Urothelium cell line (cell line): ENCODE measurements at regions not wholly inside any gene's neighbourhood (a gene's known extent, or its start where the extent isn't known, plus 50 kb on each side); places are given as distances from the start of the nearest gene placed in this dataset.
A peak's percentile ranks its signal among the peaks of the same experiment; 100 is the strongest.

Source experiments
- DNase-seq: peaks from one replicate; pipeline ENCODE4 v3.0.0; 2011; ENCODE audit warnings: low spot score, mixed read lengths
- FAIRE-seq: peaks from 2 replicates; lab custom pipeline; 2011; peaks lifted over from hg19 to GRCh38; lab: Jason Lieb, UNC

GRCh38 chr7:13061115-13061514 lies 373.7 kb downstream of the ARL4A start:
- no peak for DNase-seq
- no peak for FAIRE-seq

GRCh38 chr7:13062631-13063030 lies 375.2 kb downstream of the ARL4A start:
- FAIRE-seq (no peak), DNase-seq (no peak)

- DNase-seq (no peak), FAIRE-seq (no peak)
Observed at GRCh38 chr7:13067036-13067435, 379.6 kb downstream of the ARL4A start.

- FAIRE-seq, result no peak
- no peak for DNase-seq
Observed at GRCh38 chr7:13068032-13068431, 380.6 kb downstream of the ARL4A start.

DNA sequence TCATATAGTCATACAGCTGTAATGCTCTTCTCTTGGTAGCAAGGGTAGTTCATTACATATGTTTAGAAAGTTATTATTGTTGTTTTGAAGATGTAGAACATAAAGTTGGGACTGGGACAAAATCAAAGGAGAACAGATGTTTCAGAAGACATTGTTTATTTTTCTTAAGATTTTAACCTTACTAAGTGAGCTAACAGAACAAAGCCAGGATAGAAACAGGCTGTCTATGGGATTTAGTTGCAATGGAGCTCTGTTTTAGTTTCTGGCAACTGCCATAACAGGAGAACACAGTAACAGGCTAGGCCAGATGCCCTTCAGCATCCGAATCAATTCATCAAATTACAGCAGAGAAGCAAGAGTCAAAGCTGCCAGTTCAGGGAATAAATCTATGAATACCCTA lies 382.4 kb downstream of the ARL4A start:
- no peak for DNase-seq
- no peak for FAIRE-seq

- FAIRE-seq, result no peak
- DNase-seq, result no peak
Observed at GRCh38 chr7:13072014-13072413, 384.6 kb downstream of the ARL4A start.

GRCh38 chr7:13077466-13077865 lies 390.0 kb downstream of the ARL4A start:
- no peak for FAIRE-seq
- DNase-seq, result peak; percentile 4

DNA sequence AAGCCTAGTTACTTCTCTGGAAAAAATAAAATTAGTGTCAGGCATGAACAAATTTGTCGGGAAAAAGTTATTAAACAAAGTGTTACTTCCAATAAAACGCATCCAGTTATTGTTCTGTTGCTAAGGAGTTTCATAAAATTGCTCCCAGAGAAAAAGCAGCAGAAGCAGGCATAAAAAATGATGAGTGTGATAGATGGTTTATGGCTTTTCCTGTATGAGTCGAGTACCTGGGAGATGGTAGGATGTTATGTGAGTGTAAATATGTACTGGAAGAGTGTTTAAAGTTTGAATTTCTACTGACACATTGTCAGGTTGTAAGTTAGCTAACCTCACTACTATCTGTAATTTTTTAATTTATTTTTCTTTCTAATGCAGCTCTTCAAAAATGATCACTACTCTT lies 390.7 kb downstream of the ARL4A start:
- no peak for DNase-seq
- no peak for FAIRE-seq

DNA sequence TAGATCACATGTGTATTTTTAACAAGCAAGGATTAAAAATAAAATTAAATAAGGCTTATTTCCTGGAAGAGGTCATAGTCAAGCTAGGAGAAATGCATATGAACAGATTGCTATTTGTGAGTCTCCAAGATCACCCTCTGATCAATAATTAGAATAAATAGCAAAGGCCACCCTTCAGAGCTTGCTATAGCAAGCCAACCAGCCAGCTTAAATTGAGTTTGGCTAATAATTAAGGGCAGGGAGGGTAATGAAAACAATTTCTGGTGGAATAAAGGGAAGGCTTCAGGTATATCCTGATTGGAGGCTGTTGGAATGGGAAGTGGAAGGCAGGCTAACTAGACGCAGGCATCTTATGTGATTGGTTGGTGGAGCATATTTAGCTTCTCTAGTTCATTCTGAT lies 403.5 kb downstream of the ARL4A start:
- FAIRE-seq, result no peak
- no peak for DNase-seq

DNA sequence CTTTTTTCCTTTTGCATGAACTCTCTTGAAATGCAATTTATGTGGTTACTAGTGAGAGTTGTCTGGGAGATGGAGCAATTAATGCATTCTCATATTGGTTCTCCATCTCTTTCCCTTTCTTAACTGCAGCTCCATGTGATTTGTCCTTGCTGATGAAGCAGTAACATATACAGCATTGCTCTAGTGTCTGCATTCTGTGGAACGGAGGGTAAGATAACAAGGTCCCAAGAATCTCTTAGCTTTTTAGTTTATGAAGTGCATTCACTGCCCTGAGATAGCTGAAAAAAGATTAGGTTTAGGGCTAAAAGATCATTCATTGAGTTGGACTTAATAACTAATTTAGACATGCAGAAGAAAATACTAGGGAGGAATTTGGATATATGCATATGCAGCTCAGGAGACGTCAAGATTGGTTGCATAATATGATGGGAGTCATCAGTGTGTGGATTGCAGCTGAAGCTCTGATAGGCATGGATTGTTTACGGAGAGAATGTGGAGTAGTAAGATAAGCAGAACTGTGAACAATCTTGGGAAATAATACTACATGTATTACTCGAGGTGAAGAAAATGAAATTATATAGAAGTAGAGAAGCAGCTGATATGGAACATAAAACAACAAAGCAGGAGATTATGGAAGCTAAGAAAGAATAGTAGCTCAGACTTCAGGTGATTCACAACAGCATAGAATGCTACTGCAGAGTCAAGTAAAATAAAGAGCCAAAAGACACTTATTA lies 404.7 kb downstream of the ARL4A start:
- FAIRE-seq (no peak), DNase-seq (no peak)

GRCh38 chr7:13092708-13093005 lies 405.2 kb downstream of the ARL4A start:
- DNase-seq, result no peak
- no peak for FAIRE-seq

DNA sequence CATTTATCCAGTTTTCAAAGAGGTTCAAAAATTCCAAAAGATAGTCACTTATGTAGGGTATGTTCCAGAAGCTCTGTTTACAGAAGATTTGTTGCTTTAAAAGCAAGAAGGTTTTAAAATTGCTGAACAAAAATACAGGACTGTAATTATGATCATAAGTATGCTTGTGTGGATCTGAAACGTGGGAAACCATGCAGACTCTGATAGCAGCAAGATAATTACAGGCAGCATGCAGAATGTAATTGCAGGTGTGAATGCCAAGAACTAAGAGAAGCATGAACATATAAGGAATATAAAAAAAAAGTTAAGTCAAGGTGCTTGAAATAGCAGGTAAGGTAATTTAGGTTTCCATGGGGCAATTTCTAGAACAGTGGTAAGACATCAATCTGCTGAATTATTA lies 405.7 kb downstream of the ARL4A start:
- FAIRE-seq, result no peak
- no peak for DNase-seq

DNA sequence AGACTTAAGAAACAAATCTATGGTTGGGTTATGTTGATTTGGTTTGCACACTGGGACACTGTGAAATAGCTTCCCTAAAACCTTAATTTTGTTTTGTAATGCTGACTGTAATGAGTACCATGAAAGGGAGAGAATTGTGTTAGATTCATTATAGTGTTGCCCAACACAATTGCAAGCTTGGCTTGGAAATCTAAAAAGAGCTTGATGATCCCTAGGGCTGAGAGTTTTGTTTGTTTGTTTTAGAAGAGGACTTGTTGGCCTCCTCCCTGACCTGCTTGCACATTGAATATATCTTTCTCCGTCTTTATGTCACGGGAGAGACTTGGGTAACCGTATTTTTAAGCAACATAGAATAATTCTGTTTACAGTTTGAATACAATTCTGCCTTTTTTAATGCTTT lies 410.1 kb downstream of the ARL4A start:
- FAIRE-seq (no peak), DNase-seq (no peak)

DNA sequence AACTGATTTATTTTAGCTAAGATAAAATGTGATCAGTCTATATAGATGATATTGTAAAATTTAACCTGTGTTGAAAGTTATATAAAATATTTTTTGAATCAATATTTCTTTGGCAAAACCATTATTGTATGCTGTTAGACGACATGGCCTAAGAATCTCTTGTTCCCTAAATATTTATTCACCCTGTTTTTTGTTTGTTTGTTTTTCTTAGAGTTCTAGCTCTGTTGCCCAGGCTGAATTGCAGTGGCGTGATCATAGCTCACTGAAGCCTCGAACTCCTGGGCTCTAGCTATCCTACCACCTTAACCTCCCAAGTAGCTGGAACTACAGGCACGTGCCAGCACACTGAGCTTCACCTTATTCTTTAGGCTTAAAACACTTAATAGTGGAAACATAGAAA lies 410.7 kb downstream of the ARL4A start:
- no peak for DNase-seq
- no peak for FAIRE-seq

GRCh38 chr7:13099154-13099795 lies 411.8 kb downstream of the ARL4A start:
- FAIRE-seq (no peak), DNase-seq (no peak)

- FAIRE-seq, result no peak
- DNase-seq, result no peak
Observed at GRCh38 chr7:13104128-13104527, 416.7 kb downstream of the ARL4A start.

DNA sequence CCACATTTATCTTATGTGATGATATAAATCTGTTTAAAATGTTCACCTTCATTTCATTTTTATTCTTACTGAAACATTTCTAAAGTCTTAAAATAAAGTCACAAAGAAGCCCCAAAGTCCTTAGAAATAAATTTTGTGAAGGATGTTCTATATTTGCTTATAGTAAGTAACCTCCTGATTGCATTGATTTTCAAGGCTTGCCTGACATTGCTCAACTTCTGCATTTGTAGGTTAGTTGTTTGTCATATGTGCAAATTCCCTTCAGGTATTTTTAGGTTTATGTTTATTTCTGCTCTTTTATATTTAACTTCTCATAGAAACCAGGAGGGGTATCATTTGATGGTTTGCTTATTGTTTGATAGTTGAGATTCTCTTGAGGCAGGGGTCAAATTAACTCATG lies 417.8 kb downstream of the ARL4A start:
- FAIRE-seq (no peak), DNase-seq (no peak)

DNA sequence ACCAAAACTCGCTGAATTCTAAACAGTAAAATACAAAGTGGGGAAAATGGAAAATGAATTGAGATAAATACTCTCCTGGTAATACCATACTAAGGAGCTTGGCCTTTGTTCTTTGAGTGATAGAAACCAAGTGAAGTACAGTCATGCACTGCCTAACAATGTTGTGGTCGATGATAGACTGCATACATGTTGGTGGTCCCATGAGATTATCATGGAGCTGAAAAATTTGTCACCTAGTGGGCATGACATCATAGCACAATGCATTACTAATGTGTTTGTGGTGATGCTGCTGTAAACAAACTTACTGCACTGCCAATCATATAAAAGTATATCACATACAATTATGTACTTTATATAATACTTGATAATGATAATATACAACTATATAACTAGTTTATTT lies 419.1 kb downstream of the ARL4A start:
- FAIRE-seq, result no peak
- no peak for DNase-seq

DNA sequence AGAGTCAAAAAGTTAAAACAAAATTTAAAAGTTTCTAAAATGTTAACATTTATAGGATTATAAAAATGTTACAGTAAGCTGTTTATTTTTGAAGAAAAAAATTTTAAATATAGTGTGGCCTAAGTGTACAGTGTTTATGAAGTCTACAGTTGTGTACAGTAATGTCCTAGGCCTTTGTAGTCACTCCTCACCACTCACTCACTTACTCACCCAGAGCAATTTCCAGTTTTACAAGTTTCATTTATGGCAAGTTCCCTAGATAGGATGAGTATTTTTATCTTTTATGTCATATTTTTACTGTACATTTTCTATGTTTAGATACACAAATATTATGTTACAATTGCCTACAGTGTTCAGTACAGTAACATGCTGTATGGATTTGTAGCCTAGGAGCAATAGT lies 419.9 kb downstream of the ARL4A start:
- DNase-seq (no peak), FAIRE-seq (no peak)

DNA sequence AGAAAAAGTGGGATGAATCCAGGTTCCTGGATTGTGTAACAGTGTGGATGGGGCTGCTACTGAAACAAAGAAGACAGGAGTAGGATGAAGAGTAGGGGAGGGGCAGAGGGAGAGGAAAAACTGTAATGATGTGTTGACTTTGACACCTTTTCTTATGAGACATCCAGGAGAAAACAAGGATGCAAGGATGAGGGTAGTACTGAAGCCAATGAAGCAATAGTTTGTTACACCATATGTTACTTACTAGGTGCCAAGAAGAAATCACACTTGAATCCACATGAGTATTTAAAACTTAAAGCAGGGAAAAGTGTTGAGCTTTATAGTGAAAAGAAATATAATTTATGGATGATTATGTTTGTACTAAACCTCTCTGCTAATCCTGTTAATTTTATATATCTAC lies 420.6 kb downstream of the ARL4A start:
- DNase-seq, result no peak
- FAIRE-seq, result no peak

GRCh38 chr7:13109201-13109600 lies 421.8 kb downstream of the ARL4A start:
- FAIRE-seq, result peak; percentile 58
- DNase-seq, result no peak

DNA sequence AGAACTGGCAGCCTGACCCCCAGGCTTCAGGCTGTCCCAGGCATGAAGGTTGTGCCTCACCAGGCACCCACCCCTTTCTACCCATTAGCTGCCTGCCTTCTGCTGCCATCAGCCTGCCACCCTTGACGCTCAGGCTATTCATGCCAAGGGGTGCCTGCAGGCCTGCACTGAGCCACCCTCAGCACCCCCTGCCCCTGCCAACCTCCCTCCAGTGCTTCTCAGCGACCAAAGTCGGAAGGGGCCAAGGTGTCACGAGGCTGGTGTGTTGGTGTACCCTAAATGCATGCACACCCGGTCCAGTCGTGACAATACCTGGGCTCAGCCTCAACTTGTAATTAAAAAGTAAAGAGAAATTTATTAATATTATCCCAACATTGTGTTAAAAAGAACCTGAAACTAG lies 422.7 kb downstream of the ARL4A start:
- no peak for DNase-seq
- FAIRE-seq, result no peak

- DNase-seq, result no peak
- FAIRE-seq, result no peak
Observed at GRCh38 chr7:13111230-13111629, 423.8 kb downstream of the ARL4A start.
